ENCODE measurements at regions not wholly inside any gene's neighbourhood (a gene's known extent, or its start where the extent isn't known, plus 50 kb on each side); places are given as distances from the start of the nearest gene placed in this dataset.

- TF ChIP-seq POLR2AphosphoS5 (IDR thresholded peaks at IDR 0.05) (no peak), CTCF (IDR thresholded peaks at IDR 0.05) (no peak), POLR2A (IDR thresholded peaks at IDR 0.05) (no peak)
These were observed 362.6 kb downstream of the KCNRG start for GRCh38 chr13:50377726-50378270.
